Lower leg skin (tissue), 3 donors: ENCODE measurements at regions not wholly inside any gene's neighbourhood (a gene's known extent, or its start where the extent isn't known, plus 50 kb on each side); places are given as distances from the start of the nearest gene placed in this dataset.

ENCODE experiments used
- CTCF ChIP-seq, 3 donors: fragments of 450-650 bp; IDR thresholded peaks; one replicate each; pipeline ENCODE4 v1.5.1; 2016; ENCODE audit warnings: antibody characterized with exemption in 3 of 3, mild to moderate bottlenecking in 3 of 3, moderate library complexity in 2 of 3
- POLR2A ChIP-seq, 2 donors: fragments of 450-650 bp; IDR thresholded peaks; one replicate each; pipeline ENCODE4 v1.6.1; 2016 to 2017; ENCODE audit warnings: antibody characterized with exemption in 2 of 2, mild to moderate bottlenecking in 1 of 2, moderate library complexity in 1 of 2

DNA sequence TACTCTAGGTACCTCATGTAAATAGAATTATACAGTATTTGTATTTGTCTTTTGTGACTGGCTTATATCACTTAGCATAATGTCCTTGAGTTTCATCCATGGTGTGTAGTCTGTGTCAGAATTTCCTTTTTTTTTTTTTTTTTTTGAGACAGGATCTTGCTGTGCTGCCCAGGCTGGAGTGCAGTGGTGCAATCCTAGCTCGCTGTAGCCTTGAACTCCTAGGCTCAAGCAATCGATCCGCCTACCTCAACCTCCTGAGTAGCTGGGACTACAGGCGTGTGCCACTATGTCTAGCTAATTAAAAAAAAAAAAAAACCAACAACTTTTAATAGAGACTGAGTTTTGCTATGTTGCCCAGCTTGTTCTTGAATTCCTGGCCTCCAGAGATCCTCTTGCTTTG is 89.8 kb upstream of the PODXL start:
- TF ChIP-seq CTCF (IDR thresholded peaks at IDR 0.05) (no peak), POLR2A (IDR thresholded peaks at IDR 0.05) (no peak)
